Osteoblast (primary cell): ENCODE measurements at regions not wholly inside any gene's neighbourhood (a gene's known extent, or its start where the extent isn't known, plus 50 kb on each side); places are given as distances from the start of the nearest gene placed in this dataset.
"Not testable (repeated sequence)": the region's sequence is repeated elsewhere in the genome, so short reads cannot be mapped to it uniquely, and the experiment has no call there.

Source experiments
- DNase-seq: peaks from one replicate; pipeline ENCODE4 v3.0.0; 2011; ENCODE audit warnings: low spot score, mixed read lengths; ENCODE audit not compliant: insufficient read length; ENCODE audit errors: missing footprints
- H2AFZ ChIP-seq: 2 replicates; pipeline ENCODE4 v1.6.0; 2011; ENCODE audit warnings: mild to moderate bottlenecking, low read length
- H3K27ac ChIP-seq: 2 replicates; pipeline ENCODE4 v1.5.1; 2011; ENCODE audit warnings: mild to moderate bottlenecking, low read depth, low read length, moderate library complexity
- H3K27me3 ChIP-seq: 2 replicates; pipeline ENCODE4 v1.6.0; 2012; ENCODE audit warnings: mild to moderate bottlenecking, control low read depth, inconsistent platforms, low read length, moderate library complexity; ENCODE audit not compliant: insufficient read depth
- H3K36me3 ChIP-seq: 2 replicates; pipeline ENCODE4 v1.5.1; 2011; ENCODE audit warnings: mild to moderate bottlenecking, low read length, control low read depth, moderate library complexity; ENCODE audit not compliant: insufficient read depth
- H3K4me1 ChIP-seq: 2 replicates; pipeline ENCODE4 v1.5.1; 2011; ENCODE audit warnings: mild to moderate bottlenecking, low read length, control low read depth, moderate library complexity; ENCODE audit not compliant: insufficient read depth
- H3K4me2 ChIP-seq: 2 replicates; pipeline ENCODE4 v1.6.0; 2011; ENCODE audit warnings: mild to moderate bottlenecking, low read length; ENCODE audit not compliant: insufficient read depth
- H3K4me3 ChIP-seq: fragments of 200-600 bp; sonication (generic); 3 replicates; pipeline ENCODE4 v1.5.1; 2012; ENCODE audit warnings: mild to moderate bottlenecking, low read length, inconsistent platforms; ENCODE audit not compliant: insufficient read depth
- H3K79me2 ChIP-seq: 2 replicates; pipeline ENCODE4 v1.6.0; 2012; ENCODE audit warnings: mild to moderate bottlenecking, low read length, control low read depth, inconsistent platforms; ENCODE audit not compliant: insufficient read depth
- H3K9me3 ChIP-seq: 2 replicates; pipeline ENCODE4 v1.5.1; 2011; ENCODE audit warnings: low read depth, low read length, control low read depth
- H4K20me1 ChIP-seq: 2 replicates; pipeline ENCODE4 v1.6.0; 2012; ENCODE audit warnings: mild to moderate bottlenecking, low read length, control low read depth; ENCODE audit not compliant: insufficient read depth
- CTCF ChIP-seq: IDR thresholded peaks from 2 replicates; pipeline ENCODE4 v1.5.1; 2011; ENCODE audit warnings: mild to moderate bottlenecking, low read depth, low read length, moderate library complexity; ENCODE audit errors: extremely low read depth

- no peak for TF ChIP-seq CTCF
- H3K27ac ChIP-seq: no peak overlapping the region
- no peaks in the 10 kb centered on the region for H4K20me1 ChIP-seq
- H3K79me2 ChIP-seq: no peaks in the 10 kb centered on the region
- H2AFZ ChIP-seq: no peak overlapping the region
- no peaks in the 10 kb centered on the region for H3K27me3 ChIP-seq
- H3K9me3 ChIP-seq: no peaks in the 10 kb centered on the region
- H3K4me3 ChIP-seq: no peak overlapping the region
- H3K36me3 ChIP-seq: no peaks in the 10 kb centered on the region
- no peaks in the 10 kb centered on the region for H3K4me1 ChIP-seq
- DNase-seq: no peak
- H3K4me2 ChIP-seq: no peak overlapping the region
Measured at GRCh38 chr10:120186506-120186905, 270.5 kb upstream of the PLPP4 start.

GRCh38 chr10:120187168-120187567, 269.9 kb upstream of the PLPP4 start:
- not testable (repeated sequence) for H3K4me3 ChIP-seq, H3K27ac ChIP-seq, H2AFZ ChIP-seq, H4K20me1 ChIP-seq, H3K9me3 ChIP-seq, DNase-seq, H3K4me1 ChIP-seq, H3K36me3 ChIP-seq, H3K79me2 ChIP-seq, H3K27me3 ChIP-seq, H3K4me2 ChIP-seq

- no peaks in the 10 kb centered on the region for H3K79me2 ChIP-seq
- H3K4me2 ChIP-seq: no peak overlapping the region
- DNase-seq: no peak
- no peak for TF ChIP-seq CTCF
- no peaks in the 10 kb centered on the region for H3K9me3 ChIP-seq
- no peaks in the 10 kb centered on the region for H3K36me3 ChIP-seq
- H3K4me3 ChIP-seq: no peak overlapping the region
- no peak overlapping the region for H3K27ac ChIP-seq
- H3K4me1 ChIP-seq: no peaks in the 10 kb centered on the region
- H4K20me1 ChIP-seq: no peaks in the 10 kb centered on the region
- H3K27me3 ChIP-seq: no peaks in the 10 kb centered on the region
- no peak overlapping the region for H2AFZ ChIP-seq
Measured at GRCh38 chr10:120188950-120189349, 268.1 kb upstream of the PLPP4 start.

GRCh38 chr10:120195984-120196712, 260.9 kb upstream of the PLPP4 start:
- H3K36me3 ChIP-seq: no peaks in the 10 kb centered on the region
- no peak for TF ChIP-seq CTCF
- H3K9me3 ChIP-seq: no peaks in the 10 kb centered on the region
- H3K27ac ChIP-seq: no peak overlapping the region
- DNase-seq: no peak
- no peak overlapping the region for H3K4me2 ChIP-seq
- no peaks in the 10 kb centered on the region for H3K79me2 ChIP-seq
- H3K27me3 ChIP-seq: no peaks in the 10 kb centered on the region
- no peak overlapping the region for H2AFZ ChIP-seq
- no peaks in the 10 kb centered on the region for H4K20me1 ChIP-seq
- no peak overlapping the region for H3K4me3 ChIP-seq
- no peaks in the 10 kb centered on the region for H3K4me1 ChIP-seq
